ENCODE measurements at regions not wholly inside any gene's neighbourhood (a gene's known extent, or its start where the extent isn't known, plus 50 kb on each side); places are given as distances from the start of the nearest gene placed in this dataset.
"Not testable (repeated sequence)": the region's sequence is repeated elsewhere in the genome, so short reads cannot be mapped to it uniquely, and the experiment has no call there.

GRCh38 chrX:45421806-45422205 is 221.1 kb upstream of the DIPK2B start:
- CTCF ChIA-PET = interaction anchor here (0.7 kb wide), 1 partner anchor 27 kb away, joined by 3 read pairs; no protein-coding TSS in a partner anchor
- H3K27me3 Mint-ChIP-seq (ENCODE audit: low read depth) = peaks cover 10% of the 10 kb centered on the region
- no peaks in the 10 kb centered on the region for H3K36me3 Mint-ChIP-seq (ENCODE audit: low read depth)
- intact Hi-C loops (cut with micrococcal nuclease) = no loop called here
- no peaks in the 10 kb centered on the region for H3K9me3 Mint-ChIP-seq
- no peak overlapping the region for H3K4me3 Mint-ChIP-seq
- H3K27ac Mint-ChIP-seq = no peak overlapping the region
- no peaks in the 10 kb centered on the region for H3K4me1 Mint-ChIP-seq (ENCODE audit: low read depth)
- no peak for DNase-seq

- H3K36me3 Mint-ChIP-seq (ENCODE audit: low read depth) = no peaks in the 10 kb centered on the region
- peaks cover 5% of the 10 kb centered on the region for H3K9me3 Mint-ChIP-seq
- CTCF ChIA-PET = interaction anchor here (0.7 kb wide), 1 partner anchor 1088 kb away, joined by 3 read pairs; no protein-coding TSS in a partner anchor
- no peak for DNase-seq
- H3K27ac Mint-ChIP-seq = no peak overlapping the region
- peaks cover 3% of the 10 kb centered on the region for H3K27me3 Mint-ChIP-seq (ENCODE audit: low read depth)
- peaks cover 5% of the 10 kb centered on the region for H3K4me1 Mint-ChIP-seq (ENCODE audit: low read depth)
- intact Hi-C loops (cut with micrococcal nuclease) = no loop called here
- no peak overlapping the region for H3K4me3 Mint-ChIP-seq
These were observed 203.5 kb upstream of the DIPK2B start for GRCh38 chrX:45404206-45404605.

DNA sequence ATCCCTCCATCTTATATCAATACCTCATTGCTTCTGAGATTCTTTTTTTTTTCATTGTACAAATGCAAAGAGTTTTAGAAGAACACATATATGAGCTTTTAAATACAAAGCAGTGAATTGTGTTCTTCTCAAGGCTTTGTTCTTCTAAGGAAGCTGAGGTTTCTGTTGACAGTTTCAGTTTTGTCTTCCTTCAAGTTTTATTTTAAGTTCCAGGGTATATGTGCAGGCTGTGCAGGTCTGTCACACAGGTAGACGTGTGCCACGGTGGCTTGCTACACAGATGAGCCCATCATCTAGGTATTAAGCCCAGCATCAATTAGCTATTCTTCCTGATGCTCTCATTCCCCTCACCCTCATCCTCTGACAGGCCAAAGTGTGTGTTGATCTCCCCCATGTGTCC is 201.2 kb upstream of the DIPK2B start:
- CTCF ChIA-PET = no interaction called here
- no peak overlapping the region for H3K4me3 Mint-ChIP-seq
- peaks cover 5% of the 10 kb centered on the region for H3K9me3 Mint-ChIP-seq
- peaks cover 5% of the 10 kb centered on the region for H3K4me1 Mint-ChIP-seq (ENCODE audit: low read depth)
- no peak for DNase-seq
- peaks cover 3% of the 10 kb centered on the region for H3K27me3 Mint-ChIP-seq (ENCODE audit: low read depth)
- intact Hi-C loops (cut with micrococcal nuclease) = no loop called here
- no peaks in the 10 kb centered on the region for H3K36me3 Mint-ChIP-seq (ENCODE audit: low read depth)
- no peak overlapping the region for H3K27ac Mint-ChIP-seq

DNA sequence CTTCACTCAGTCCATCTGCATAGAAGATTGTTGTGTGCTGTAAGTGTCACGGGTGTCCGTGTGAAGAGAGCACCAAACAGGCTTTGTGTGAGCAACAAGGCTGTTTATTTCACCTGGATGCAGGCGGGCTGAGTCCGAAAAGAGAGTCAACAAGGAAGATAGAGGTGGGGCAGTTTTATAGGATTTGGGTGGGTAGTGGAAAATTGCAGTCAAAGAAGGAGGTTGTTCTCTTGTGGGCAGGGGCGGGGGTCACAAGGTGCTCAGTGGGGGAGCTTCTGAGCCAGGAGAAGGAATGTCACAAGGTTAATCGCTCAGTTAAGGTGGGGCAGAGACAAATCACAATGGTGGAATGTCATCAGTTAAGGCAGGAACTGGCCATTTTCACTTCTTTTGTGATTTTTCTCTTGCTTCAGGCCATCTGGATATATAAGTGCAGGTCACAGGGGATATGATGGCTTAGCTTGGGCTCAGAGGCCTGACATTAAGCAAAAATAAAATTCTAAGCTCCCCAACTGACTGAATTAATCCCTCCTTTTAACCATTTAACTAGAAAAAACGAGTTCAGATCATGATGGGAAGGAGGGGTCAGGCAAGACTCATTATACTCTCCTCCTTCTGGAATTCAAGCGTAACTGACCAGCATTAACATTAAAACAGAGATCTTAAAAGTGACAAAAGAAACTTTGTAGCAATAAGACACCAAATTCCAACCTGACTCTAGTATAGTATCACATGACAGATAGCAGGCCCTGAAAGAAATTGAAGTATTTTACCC is 200.5 kb upstream of the DIPK2B start:
- H3K9me3 Mint-ChIP-seq; DNase-seq; H3K27ac Mint-ChIP-seq; H3K36me3 Mint-ChIP-seq (ENCODE audit: low read depth); H3K4me1 Mint-ChIP-seq (ENCODE audit: low read depth); intact Hi-C loops (cut with micrococcal nuclease); CTCF ChIA-PET; H3K4me3 Mint-ChIP-seq; H3K27me3 Mint-ChIP-seq (ENCODE audit: low read depth): not testable (repeated sequence)

- intact Hi-C loops (cut with micrococcal nuclease) = no loop called here
- no peak overlapping the region for H3K27ac Mint-ChIP-seq
These were observed 199.5 kb upstream of the DIPK2B start for GRCh38 chrX:45400027-45400779.

DNA sequence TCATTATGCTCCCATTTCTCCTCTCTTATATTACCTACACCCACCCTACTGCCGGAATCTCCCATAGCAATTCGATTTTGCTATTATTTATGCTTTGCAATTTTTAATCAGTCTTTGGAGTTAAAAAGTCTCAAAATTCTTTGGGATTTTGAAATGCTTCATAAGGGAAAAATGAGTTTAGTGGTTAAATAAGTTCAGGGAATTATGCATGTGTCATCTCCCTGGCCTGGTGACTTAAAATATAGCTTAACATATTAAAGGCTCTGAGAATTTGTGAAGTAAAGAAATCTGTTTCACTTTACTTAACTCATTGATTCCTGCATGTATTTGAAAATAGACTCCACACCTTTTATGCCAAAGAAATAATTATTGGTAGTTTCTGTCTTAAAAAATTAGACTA is 185.1 kb upstream of the DIPK2B start:
- Mint-ChIP-seq H3K4me3 (no peak overlapping the region), H3K4me1 (ENCODE audit: low read depth) (no peaks in the 10 kb centered on the region), H3K36me3 (ENCODE audit: low read depth) (no peaks in the 10 kb centered on the region), H3K27me3 (ENCODE audit: low read depth) (no peaks in the 10 kb centered on the region), H3K9me3 (no peaks in the 10 kb centered on the region), H3K27ac (no peak overlapping the region)
- DNase-seq = no peak
- CTCF ChIA-PET = no interaction called here
- intact Hi-C loops (cut with micrococcal nuclease) = no loop called here

More at GRCh38 chrX:45400027-45400779, 199.5 kb upstream of the DIPK2B start:
- Mint-ChIP-seq H3K36me3 (ENCODE audit: low read depth) (no peaks in the 10 kb centered on the region), H3K27me3 (ENCODE audit: low read depth) (no peaks in the 10 kb centered on the region), H3K9me3 (no peaks in the 10 kb centered on the region), H3K4me3 (no peak overlapping the region), H3K4me1 (ENCODE audit: low read depth) (peaks cover 5% of the 10 kb centered on the region)
- DNase-seq = no peak
- CTCF ChIA-PET = no interaction called here

DNA sequence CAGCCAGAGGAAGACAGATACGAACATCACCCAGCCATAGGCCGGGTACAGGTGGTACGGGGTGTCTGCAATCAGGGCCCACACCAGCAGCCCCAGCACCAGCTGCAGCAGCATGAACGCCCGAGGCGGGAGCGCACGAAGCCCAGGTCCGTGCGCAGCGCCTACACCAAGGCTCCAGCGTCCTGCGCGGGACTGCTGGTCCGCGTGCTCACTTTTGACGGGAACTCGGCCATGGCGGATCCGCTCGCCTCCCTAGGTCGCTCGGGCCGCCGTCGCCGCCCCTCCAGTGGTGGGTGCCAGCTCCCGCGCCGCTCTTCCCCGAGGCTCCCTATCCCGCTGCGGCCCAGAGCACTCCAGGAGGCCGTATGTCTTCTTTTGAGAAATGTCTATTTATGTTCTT is 181.2 kb upstream of the DIPK2B start:
- Mint-ChIP-seq H3K27me3 (ENCODE audit: low read depth) (peaks cover 2% of the 10 kb centered on the region), H3K4me1 (ENCODE audit: low read depth) (no peaks in the 10 kb centered on the region), H3K27ac (no peak overlapping the region), H3K9me3 (no peaks in the 10 kb centered on the region), H3K36me3 (ENCODE audit: low read depth) (no peaks in the 10 kb centered on the region), H3K4me3 (no peak overlapping the region)
- CTCF ChIA-PET = no interaction called here
- intact Hi-C loops (cut with micrococcal nuclease) = no loop called here
- no peak for DNase-seq

DNA sequence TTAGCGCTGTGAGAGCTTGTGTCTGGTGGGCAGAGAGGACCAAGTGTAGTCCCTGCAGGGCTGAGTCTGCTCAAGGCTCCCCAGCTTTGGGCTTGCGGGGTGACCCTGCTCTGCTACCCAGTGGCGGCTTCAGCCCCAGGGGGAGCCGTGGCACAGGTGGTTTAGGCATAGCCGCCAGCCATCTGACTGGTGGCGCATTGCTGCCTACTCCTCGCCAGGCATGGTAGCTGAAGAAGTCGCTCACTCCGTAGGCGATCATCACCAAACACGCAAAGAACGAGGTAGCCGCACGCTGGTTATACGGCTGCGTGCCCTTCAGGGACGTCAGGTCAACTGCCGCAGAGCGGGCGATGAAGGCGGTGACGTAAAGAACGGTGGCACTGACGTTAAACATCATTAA is 180.7 kb upstream of the DIPK2B start:
- CTCF ChIA-PET = no interaction called here
- no peaks in the 10 kb centered on the region for H3K9me3 Mint-ChIP-seq
- no peak for DNase-seq
- intact Hi-C loops (cut with micrococcal nuclease) = no loop called here
- no peak overlapping the region for H3K4me3 Mint-ChIP-seq
- no peak overlapping the region for H3K27ac Mint-ChIP-seq
- H3K27me3 Mint-ChIP-seq (ENCODE audit: low read depth) = peaks cover 2% of the 10 kb centered on the region
- H3K4me1 Mint-ChIP-seq (ENCODE audit: low read depth) = no peaks in the 10 kb centered on the region
- H3K36me3 Mint-ChIP-seq (ENCODE audit: low read depth) = no peaks in the 10 kb centered on the region

- no peaks in the 10 kb centered on the region for H3K36me3 Mint-ChIP-seq (ENCODE audit: low read depth)
- H3K27ac Mint-ChIP-seq = no peak overlapping the region
- DNase-seq = no peak
- peaks cover 2% of the 10 kb centered on the region for H3K27me3 Mint-ChIP-seq (ENCODE audit: low read depth)
- intact Hi-C loops (cut with micrococcal nuclease) = no loop called here
- H3K9me3 Mint-ChIP-seq = no peaks in the 10 kb centered on the region
- CTCF ChIA-PET = no interaction called here
- no peaks in the 10 kb centered on the region for H3K4me1 Mint-ChIP-seq (ENCODE audit: low read depth)
- H3K4me3 Mint-ChIP-seq = no peak overlapping the region
These were observed 178.6 kb upstream of the DIPK2B start for GRCh38 chrX:45379236-45379635.

DNA sequence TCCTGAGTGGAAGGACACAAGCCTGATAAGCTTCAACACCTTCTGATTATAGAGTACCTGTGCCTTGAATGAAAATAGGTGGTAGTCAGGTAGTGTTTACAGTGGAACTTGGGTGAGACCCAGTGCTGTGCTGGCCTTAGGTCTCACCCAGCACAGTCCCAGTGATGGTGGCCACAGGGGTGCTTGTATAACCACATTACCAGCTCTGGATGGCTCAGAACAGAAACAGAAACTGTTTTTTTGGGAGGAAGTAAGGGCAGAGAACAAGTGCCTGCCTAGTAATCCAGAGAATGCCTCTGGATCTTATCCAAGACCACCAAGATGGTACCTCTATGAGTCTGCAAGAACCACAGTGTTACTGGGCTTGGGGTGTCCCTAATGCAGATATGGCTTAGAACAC is 171.5 kb upstream of the DIPK2B start:
- Mint-ChIP-seq H3K27me3 (ENCODE audit: low read depth) (peaks cover 3% of the 10 kb centered on the region), H3K4me1 (ENCODE audit: low read depth) (no peaks in the 10 kb centered on the region), H3K36me3 (ENCODE audit: low read depth) (peaks cover 3% of the 10 kb centered on the region), H3K27ac (no peak overlapping the region), H3K4me3 (no peak overlapping the region), H3K9me3 (peaks cover 14% of the 10 kb centered on the region)
- CTCF ChIA-PET = no interaction called here
- intact Hi-C loops (cut with micrococcal nuclease) = no loop called here
- no peak for DNase-seq

GRCh38 chrX:45368705-45369104 is 168.0 kb upstream of the DIPK2B start:
- Mint-ChIP-seq H3K9me3 (peaks cover 14% of the 10 kb centered on the region), H3K4me3 (no peak overlapping the region), H3K27ac (no peak overlapping the region), H3K36me3 (ENCODE audit: low read depth) (peaks cover 3% of the 10 kb centered on the region), H3K27me3 (ENCODE audit: low read depth) (peaks cover 4% of the 10 kb centered on the region), H3K4me1 (ENCODE audit: low read depth) (no peaks in the 10 kb centered on the region)
- intact Hi-C loops (cut with micrococcal nuclease) = no loop called here
- no peak for DNase-seq
- CTCF ChIA-PET = no interaction called here

GRCh38 chrX:45363596-45363995 is 162.9 kb upstream of the DIPK2B start:
- Mint-ChIP-seq H3K9me3 (peaks cover 9% of the 10 kb centered on the region), H3K4me1 (ENCODE audit: low read depth) (no peaks in the 10 kb centered on the region), H3K27me3 (ENCODE audit: low read depth) (peaks cover 2% of the 10 kb centered on the region), H3K4me3 (no peak overlapping the region), H3K36me3 (ENCODE audit: low read depth) (peaks cover 3% of the 10 kb centered on the region), H3K27ac (no peak overlapping the region)
- intact Hi-C loops (cut with micrococcal nuclease) = no loop called here
- CTCF ChIA-PET = no interaction called here
- DNase-seq = no peak

GRCh38 chrX:45360571-45360970 is 159.9 kb upstream of the DIPK2B start:
- no peaks in the 10 kb centered on the region for H3K36me3 Mint-ChIP-seq (ENCODE audit: low read depth)
- H3K9me3 Mint-ChIP-seq = no peaks in the 10 kb centered on the region
- no peaks in the 10 kb centered on the region for H3K4me1 Mint-ChIP-seq (ENCODE audit: low read depth)
- H3K4me3 Mint-ChIP-seq = no peak overlapping the region
- CTCF ChIA-PET = no interaction called here
- DNase-seq = no peak
- no peak overlapping the region for H3K27ac Mint-ChIP-seq
- no peaks in the 10 kb centered on the region for H3K27me3 Mint-ChIP-seq (ENCODE audit: low read depth)
- intact Hi-C loops (cut with micrococcal nuclease) = no loop called here

Measured in activated naive CD4-positive, alpha-beta T cell treated with anti-CD3 and anti-CD28 coated beads for 36 hours (primary cell).